HG02970 (cell line): ENCODE measurements at regions not wholly inside any gene's neighbourhood (a gene's known extent, or its start where the extent isn't known, plus 50 kb on each side); places are given as distances from the start of the nearest gene placed in this dataset.

ENCODE experiments used
- ATAC-seq: cut with Tn5 transposase; IDR thresholded peaks from one replicate; pipeline ENCODE4 v1.9.1; 2021; ENCODE audit warnings: mild to moderate bottlenecking, moderate library complexity, moderate number of reproducible peaks; ENCODE audit not compliant: unreplicated experiment, low FRiP score

- ATAC-seq = no peak
Observed at GRCh38 chr2:121860033-121860757, 104.7 kb downstream of the TSN start.

DNA sequence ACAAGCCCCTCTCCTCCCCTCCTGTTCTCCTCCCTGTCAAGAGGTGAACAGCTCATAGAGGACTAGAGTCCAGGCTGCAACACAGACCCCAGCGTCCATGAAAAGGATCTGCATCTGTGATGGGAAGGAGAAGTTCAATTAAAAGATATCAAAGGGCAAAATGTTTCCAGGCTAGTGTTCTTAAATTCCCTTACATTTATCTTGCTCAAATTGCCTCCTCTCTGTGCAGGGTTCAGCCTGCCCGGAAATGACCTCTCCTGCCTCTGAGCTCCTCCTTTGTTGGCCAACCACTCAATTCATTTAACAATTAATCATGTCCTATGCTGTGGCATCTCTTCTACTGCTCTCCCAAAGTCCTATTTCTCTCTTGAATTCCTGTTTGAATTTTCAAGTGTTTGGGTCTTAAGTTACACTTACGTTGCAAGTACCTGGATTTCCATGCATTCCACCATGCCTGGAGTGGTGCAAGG, 105.3 kb downstream of the TSN start:
- ATAC-seq = no peak

GRCh38 chr2:121862286-121862685, 106.8 kb downstream of the TSN start:
- ATAC-seq = no peak

GRCh38 chr2:121865914-121866313, 110.5 kb downstream of the TSN start:
- ATAC-seq = no peak

DNA sequence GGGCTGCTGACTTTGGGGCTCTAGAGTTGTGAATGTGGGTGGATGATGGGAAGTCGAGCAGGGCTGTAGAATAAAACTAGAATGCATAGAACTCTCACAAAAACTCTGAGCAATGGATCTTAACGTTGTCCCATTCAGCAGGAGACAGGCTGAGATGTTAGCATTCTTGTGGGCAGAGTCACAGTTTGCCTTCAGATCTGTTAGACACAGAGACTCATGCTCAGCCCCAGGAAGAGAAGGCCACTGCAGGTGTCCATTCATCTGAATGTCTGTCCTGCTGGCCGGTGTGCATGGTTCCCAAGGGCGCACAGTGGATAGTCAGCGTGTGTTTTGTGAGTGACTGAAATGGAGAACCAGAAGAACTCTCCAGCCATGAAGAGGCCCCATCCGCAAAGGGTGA, 111.3 kb downstream of the TSN start:
- ATAC-seq = no peak

DNA sequence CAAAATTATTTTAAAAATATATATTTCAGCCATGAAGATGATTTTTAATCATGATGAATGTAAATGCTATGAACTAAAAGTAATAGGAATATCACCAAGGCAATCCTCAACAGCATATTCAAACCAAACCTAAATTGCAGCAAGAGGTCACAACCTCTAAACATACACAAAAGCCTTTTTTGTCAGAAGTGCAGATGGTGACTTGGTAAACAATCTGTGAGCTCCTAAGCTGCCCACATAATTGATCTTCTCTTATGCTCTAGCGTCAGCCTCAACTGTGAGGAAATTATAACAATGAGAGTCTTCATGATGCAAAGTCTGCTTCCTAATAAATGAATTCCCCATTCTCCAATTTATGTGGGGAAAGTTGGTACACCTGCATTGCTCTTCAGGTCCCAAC, 113.2 kb downstream of the TSN start:
- ATAC-seq = no peak

GRCh38 chr2:121869363-121869762, 113.9 kb downstream of the TSN start:
- ATAC-seq = no peak

DNA sequence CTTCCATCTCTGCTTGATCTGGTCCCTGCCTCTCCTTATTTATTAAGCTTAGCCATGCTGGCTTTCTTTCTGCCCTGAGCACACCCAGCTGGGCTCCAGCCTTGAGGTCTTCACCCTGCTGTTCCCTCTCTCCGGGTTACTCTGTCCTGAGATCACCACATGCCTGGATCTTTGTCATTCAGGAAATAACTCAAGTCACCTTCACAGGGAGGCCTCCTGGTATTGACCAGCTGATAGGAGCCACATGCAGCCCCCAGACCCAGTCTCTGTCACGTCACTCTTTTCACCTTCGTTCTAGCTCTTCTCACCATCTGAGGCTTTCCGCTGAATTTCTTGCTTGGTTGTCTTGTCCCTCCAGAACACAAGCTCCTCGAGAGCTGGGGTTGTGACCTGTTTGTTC, 114.4 kb downstream of the TSN start:
- ATAC-seq = no peak

DNA sequence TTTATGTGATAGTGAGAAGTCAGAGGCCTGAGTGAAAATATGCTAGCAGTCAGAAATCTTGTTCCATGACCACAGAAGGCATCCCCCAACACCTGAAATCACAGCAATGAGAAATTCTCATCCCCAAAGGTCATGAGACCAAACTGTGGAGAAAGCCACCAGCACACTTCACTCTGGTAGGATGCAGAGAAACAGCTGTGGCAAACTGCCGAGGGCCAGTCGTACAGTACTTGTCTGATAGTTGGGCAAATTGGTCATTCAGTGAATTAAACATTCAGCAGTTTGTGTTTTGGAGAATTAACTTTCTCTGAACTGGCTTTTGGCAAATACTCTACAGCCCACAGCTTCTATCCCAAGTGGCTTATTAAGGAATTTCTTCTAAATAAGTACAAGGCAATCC, 117.2 kb downstream of the TSN start:
- ATAC-seq = no peak

DNA sequence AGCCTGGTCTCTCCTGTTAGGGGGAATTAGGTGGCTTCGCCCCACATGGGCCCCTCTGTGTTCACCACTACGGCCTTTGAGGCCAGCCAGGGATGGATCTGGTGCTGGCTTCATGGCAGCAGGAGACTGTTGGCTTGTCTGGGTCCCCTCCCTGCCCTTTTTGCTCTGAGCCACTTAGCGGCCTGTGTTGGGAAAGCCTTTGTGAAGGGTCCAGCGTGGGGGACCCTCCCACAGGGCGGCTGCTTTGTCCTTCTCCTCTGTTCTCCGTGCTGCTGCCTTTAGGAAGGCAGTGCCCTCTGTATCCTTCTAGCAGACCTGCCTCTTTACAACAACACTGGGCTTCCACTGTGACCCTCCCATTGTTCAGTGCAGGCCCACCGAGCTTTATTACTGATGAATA, 118.4 kb downstream of the TSN start:
- ATAC-seq = no peak

GRCh38 chr2:121875585-121876185, 120.2 kb downstream of the TSN start:
- ATAC-seq = no peak

DNA sequence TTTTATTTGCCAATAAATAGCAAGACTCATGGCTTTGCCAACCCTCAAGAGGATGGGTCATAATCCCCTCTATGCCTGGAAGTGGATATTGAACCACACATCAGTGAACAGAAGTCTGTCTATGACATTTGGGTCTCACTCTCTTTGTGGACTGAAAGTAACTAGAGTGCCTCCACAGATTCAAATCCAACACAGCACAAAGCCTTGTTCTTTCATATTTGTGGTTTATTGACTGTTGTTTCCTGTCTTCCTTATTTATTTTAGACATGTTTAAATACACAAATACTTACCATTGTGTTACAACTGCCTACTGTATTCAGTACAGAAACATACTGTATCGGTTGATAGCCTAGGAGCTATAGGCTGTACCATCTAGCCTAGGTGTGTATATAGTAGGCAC, 121.9 kb downstream of the TSN start:
- ATAC-seq = no peak

- ATAC-seq = no peak
Observed at GRCh38 chr2:121880283-121880682, 124.8 kb downstream of the TSN start.

- no peak for ATAC-seq
Observed at GRCh38 chr2:121881038-121881437, 125.6 kb downstream of the TSN start.

GRCh38 chr2:121881950-121882349, 126.5 kb downstream of the TSN start:
- ATAC-seq = no peak

- ATAC-seq = no peak
Observed at GRCh38 chr2:121884078-121884477, 128.6 kb downstream of the TSN start.

GRCh38 chr2:121884511-121884921, 129.1 kb downstream of the TSN start:
- ATAC-seq = no peak

DNA sequence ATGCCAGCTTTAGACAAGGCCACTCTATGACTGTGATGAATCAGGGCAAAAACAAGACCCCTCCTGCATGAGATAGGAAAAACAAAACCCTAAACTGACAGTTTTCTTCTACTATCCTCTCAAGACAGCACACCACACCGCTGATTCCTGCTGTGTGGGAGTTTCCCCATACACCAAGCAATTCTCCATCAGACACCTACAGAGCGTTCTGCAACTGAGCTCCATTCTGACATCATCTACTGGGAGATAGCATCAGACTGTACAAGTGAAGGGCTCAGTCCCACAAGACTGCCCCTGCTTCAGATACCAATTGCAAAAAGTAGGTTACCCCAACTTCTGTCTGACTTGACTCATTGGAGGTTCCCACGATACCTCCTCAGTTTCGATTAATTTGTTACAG, 130.6 kb downstream of the TSN start:
- ATAC-seq = no peak

DNA sequence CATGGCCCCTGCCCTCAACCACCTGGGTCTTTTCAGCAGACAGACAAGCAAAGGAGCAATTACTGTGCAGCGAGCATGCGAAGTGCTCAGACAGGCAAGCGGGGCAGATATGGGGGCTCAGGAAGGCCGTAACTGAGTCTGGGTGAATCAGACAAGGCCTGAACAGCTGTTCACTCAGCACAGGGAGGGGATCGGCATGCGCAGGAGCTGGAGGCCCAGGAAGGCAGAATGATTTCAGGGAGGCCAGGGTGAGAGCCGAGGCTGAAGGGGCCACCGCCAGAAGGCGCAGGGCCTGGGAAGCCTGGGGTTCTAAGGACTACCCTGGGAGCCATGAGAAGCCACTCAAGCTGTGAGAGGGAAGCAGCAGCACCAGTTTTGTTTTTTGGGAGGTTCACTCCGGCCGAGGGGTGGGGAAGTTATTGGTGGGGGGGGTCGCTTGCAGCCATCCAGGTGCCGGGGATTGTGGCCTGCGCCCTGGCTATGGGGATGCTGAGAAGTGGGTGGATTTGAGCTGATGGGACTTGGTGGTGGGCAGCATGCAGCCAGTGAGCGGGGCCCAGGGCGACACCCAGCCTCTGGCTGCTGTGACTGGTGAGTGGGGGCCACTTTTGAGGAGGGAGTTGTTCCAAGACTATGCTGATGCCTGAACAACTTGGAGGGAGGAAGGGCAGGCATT, 132.2 kb downstream of the TSN start:
- no peak for ATAC-seq

DNA sequence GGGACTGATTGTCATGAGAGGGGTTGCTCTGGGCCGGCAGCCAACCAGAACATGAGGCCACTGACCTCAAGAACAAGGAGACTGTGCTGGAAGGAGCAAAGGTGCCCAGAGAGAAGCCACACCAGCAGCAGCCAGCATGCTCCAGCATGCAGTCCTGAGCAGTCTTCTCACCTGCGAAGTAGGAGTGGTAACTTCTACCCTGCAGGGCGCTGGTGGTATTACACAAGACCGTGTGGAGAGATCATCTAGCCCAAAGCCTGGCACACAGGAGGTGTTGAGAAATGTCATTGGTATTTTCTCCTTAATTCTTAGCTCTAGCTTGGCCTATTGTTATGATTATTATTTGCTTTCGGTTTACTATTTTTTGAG, 132.7 kb downstream of the TSN start:
- no peak for ATAC-seq

- no peak for ATAC-seq
Observed at GRCh38 chr2:121890041-121890440, 134.6 kb downstream of the TSN start.
